NCI-H524 (cell line): ENCODE measurements at regions not wholly inside any gene's neighbourhood (a gene's known extent, or its start where the extent isn't known, plus 50 kb on each side); places are given as distances from the start of the nearest gene placed in this dataset.
"Not testable (repeated sequence)": the region's sequence is repeated elsewhere in the genome, so short reads cannot be mapped to it uniquely, and the experiment has no call there.

Source experiments
- DNase-seq, 2 experiments: peaks; one replicate each; lab custom pipeline; 2025; lab: John Stamatoyannopoulos, UW

DNA sequence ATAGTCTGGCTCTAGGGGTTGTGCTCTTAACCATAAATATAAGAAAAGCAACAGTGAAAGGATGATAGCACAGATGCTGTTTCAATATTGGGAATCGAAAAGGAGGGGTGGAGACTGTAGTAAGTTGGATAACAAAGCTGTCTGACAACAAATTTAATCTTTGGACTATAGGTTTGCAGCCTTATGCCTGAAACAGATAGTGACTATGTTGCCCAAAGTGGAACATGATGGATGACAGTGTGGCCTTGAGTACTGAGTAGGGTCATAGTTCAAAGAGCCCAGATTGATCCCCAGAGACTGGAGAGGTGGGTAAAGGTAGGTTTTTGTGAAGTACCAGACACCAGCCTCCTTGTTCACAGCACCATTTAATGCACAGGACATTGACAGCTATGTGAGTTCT lies 144.0 kb upstream of the PALMD start:
- DNase-seq = no peak

DNA sequence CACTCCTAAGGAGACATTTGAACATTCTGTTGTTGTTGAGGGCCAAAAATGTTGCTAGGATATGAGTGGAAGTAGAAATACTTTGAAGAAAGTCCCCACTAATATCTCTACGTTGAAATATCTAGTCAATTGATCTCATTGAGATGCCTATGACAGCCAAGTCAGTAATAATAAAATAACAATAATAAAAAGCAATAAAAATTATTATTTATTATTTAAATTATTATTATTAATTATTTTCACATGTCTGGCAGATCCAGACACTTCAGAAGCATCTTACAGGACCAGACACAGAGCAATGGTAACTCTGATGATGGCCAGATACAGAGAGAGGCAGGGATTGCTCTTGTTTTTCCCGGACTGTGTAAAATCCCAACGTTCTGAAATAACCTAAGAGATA lies 143.5 kb upstream of the PALMD start:
- DNase-seq = no peak

DNA sequence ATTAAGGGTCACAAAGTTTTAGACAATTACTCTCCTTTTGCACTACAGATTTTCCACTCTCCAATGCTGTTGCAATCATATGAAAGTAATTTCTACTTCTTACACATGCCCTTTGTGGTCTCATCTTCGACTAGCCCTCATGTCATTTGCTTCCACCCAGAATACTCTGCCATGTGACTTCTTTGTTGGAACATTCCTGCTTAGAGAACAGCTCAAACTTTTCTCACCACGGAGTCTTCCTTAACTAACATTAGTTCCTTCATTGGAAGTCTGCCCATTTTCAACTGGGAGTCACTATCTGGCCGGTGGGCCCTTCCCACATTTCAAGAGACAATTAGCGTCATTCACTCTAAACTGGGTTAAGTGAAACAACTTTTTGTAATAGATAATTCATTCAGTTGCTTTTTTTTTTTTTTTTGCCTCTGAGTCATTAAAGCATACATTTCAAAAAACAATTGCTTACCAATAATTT lies 142.6 kb upstream of the PALMD start:
- no peak for DNase-seq

DNA sequence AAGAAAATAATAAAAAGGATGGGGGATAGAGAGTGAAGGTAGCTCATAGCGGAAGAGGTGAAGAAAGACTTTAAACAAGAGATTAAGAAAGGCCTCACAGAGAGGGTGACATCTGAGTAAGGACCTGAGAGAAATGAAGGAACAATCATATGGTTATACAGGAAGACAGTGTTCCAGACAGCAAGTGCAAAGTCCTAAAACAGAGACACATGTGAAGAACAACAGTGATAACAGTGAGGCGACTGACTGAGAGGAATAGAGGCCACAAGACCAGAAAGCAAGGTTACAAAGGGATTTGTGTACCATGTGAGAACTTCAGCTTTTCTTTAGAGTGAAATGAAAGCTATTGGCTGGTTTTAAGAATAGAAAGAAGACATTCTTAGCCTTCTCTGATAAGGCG lies 141.6 kb upstream of the PALMD start:
- no peak for DNase-seq

DNA sequence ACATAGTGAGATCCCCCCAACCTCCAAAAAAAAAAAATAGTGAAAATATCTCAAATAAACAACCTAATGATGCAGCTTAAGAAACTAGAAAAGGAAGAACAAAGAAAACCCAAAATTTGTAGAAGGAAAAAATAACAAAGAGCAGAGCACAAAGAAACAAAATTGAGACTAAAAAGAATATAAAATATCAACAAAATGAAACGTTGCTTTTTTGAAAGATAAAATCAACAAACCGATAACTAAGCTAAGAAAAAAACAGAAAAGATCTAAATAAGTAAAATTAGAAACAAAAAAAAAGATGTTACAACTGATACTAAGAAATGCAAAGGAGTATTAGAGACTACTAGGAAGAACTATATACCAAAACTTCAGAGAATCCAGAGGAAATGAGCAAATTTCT lies 139.3 kb upstream of the PALMD start:
- DNase-seq = no peak

DNA sequence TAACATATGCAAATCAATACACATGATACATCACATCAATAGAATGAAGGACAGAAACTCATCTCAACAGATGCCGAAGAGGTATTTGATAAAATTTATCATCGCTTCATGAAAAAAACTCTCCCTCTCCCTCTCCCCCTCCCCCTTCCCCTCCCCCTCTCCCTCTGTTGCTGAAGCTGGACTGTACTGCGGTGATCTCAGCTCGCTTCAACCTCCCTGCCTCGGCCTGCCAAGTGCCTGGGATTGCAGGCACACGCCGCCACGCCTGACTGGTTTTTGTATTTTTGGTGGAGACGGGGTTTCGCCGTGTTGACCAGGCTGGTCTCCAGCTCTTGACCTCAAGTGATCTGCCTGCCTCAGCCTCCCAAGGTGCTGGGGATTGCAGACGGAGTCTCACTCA lies 138.5 kb upstream of the PALMD start:
- DNase-seq = not testable (repeated sequence)

DNA sequence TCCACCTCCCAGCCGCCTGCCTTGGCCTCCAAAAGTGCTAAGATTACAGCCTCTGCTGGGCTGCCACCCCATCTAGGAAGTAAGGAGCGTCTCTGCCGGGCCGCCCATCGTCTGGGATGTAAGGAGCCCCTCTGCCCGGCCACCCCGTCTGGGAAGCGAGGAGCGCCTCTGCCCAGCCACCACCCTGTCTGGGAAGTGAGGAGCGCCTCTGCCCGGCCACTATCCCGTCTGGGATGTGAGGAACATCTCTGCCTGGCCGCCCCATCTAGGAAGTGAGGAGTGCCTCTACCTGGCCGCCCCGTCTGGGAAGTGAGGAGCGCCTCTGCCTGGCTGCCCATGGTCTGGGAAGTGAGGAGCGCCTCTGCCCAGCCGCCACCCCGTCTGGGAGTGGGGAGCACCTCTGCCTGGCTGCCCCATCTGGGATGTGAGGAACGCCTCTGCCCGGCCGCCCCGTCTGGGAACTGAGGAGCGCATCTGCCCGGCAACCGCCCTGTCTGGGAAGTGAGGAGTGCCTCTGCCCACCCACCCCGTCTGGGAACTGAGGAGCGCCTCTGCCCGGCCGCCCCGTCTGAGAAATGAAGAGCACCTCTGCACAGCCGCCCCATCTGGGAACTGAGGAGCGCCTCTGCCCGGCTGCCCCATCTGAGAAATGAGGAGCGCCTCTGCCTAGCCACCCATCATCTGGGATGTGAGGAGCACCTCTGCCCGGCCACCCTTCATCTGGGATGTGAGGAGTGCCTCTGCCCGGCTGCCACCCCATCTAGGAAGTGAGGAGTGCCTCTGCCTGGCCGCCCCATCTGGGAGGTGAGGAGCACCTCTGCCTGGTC lies 137.8 kb upstream of the PALMD start:
- DNase-seq = no peak

DNA sequence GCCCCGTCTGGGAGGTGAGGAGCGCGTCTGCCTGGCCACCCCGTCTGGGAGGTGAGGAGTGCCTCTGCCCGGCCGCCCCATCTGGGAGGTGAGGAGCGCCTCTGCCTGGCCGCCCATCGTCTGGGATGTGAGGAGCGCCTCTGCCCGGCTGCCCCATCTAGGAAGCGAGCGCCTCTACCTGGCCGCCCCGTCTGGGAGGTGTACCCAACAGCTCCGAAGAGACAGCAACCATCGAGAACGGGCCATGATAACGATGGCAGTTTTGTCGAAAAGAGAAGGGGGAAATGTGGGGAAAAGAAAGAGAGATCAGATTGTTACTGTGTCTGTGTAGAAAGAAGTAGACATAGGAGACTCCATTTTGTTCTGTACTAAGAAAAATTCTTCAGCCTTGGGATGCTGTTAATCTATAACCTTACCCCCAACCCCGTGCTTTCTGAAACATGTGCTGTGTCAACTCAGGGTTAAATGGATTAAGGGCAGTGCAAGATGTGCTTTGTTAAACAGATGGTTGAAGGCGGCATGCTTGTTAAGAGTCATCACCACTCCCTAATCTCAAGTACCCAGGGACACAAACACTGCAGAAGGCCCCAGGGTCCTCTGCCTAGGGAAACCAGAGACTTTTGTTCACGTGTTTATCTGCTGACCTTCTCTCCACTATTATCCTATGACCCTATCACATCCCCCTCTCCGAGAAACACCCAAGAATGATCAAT lies 137.0 kb upstream of the PALMD start:
- DNase-seq = peak; percentile 75 to 87

DNA sequence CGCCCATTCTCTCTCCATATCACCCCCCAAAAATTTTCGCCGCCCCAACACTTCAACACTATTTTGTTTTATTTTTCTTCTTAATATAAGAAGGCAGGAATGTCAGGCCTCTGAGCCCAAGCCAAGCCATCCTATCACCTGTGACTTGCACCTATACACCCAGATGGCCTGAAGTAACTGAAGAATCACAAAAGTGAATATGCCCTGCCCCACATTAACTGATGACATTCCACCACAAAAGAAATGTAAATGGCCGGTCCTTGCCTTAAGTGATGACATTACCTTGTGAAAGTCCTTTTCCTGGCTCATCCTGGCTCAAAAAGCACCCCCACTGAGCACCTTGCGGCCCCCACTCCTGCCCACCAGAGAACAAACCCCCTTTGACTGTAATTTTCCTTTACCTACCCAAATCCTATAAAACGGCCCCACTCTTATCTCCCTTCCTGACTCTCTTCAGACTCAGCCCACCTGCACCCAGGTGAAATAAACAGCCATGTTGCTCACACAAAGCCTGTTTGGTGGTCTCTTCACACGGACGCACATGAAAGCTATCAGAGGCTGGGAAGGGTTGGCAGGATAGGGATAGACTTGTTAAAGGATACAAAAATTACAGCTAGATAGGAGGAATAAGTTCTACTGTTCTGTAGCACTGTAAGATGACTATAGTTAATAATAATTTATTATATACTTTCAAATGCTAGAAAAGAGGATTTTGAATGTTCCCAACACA lies 130.9 kb upstream of the PALMD start:
- DNase-seq = not testable (repeated sequence)

DNA sequence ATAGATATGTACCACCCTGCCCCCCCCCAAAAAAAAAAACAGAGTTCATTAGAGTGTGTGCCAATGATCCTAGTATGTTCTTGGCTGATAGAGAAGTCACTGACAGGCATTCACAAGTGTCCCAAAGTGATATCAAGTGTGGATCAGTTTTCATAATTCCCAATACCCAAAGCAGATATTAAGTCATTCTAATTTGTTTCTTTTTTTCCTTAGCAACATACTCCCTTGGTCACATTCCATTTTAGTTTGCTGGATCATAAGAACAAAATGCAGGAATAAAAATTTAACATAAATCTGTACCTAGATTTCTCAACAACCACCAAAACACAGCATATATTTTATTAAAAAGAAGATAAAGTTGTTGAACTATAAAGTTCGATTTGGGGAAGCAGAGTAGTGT lies 129.8 kb upstream of the PALMD start:
- DNase-seq = peak in 1 of 2 experiments; percentile 20

DNA sequence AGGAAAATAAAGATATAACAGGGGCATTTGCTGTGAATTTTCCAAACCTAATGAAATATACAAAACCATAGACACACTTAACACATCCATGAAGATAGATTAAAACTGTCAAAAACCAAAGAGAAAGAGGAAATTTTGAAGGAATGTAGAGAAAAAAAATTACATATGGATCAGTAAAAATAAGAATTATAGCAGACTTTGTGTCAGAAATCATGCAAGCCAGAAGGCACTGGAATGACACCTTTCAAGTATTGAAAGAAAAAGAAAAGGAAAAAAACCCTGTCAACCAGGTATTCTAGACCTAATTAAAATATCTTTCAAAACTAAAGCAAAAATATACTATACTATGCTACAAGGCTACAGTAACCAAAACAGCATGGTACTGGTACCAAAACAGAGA lies 125.8 kb upstream of the PALMD start:
- DNase-seq = no peak

DNA sequence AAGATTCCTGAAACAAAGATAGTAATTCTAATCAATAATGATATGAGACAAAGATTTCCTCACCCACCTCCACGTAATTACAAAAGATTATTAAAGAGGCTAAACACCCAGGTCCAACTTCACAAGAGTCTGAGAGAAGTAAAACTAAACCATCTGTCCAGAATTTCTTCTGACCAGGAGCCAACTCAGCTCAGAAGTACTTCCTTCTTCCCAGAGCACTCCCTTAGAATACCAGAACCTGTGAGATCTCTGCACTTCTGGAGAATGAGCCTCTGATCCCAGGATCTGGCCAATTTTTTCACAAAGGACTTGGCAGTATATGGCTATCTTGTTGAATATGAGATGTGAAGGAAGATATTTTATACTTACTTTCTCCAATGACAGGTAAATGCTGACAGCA lies 120.6 kb upstream of the PALMD start:
- peak in 1 of 2 experiments; percentile 46 for DNase-seq

DNA sequence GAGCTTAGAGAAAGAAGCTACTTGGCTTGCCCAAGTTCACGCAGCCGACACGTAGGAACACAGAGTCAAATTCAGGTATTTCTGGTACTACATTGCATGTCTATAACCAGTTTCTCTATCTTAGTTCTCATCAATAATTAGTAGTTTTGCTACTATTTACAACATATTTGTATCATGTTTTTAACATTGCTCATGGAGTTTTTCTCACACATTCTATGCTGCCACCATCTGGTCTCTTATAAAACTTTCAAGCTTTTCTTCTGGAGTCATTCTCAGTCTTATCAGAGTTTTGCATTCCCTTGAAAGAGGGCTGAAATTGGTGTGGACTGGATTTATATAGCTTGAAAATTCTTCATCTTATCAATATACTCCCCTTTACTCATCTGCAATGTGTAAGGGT lies 118.8 kb upstream of the PALMD start:
- DNase-seq = peak in 1 of 2 experiments; percentile 69

DNA sequence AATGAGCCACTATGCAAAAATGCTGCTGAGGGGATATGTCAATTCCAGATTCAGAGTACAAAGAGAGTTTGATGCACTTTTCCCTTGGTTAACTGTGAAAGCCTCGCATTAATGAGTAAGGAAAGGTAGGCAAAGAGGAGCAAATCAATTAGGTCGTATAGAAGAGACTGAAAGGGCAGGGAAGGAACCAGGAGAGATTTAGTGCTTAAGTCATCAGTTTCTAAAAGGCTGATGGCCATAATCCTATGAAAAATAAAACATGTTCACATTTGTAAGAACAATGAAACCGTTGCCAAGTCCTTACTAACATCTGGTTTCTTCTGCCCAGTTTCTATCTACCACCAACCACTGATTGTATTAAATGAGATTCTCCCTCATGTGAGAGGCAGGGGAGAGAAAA lies 118.4 kb upstream of the PALMD start:
- no peak for DNase-seq

DNA sequence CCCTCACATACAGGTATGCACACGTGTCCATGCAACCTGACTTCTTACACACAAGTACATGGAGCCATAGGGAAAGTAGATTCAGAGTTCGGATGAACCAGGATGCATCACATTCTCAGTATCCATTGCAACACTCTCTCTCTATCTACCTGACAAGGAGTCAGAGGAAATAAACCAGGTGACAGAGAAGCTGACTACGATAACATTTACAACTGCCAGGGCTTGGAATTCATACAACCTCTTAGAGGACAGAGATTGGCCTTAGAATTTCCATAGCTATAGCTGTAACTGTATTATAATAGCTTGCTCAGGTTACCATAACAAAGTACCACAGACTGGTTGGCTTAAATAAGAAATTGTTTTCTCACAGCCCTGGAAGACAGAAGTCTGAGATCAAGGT lies 116.9 kb upstream of the PALMD start:
- DNase-seq = no peak

DNA sequence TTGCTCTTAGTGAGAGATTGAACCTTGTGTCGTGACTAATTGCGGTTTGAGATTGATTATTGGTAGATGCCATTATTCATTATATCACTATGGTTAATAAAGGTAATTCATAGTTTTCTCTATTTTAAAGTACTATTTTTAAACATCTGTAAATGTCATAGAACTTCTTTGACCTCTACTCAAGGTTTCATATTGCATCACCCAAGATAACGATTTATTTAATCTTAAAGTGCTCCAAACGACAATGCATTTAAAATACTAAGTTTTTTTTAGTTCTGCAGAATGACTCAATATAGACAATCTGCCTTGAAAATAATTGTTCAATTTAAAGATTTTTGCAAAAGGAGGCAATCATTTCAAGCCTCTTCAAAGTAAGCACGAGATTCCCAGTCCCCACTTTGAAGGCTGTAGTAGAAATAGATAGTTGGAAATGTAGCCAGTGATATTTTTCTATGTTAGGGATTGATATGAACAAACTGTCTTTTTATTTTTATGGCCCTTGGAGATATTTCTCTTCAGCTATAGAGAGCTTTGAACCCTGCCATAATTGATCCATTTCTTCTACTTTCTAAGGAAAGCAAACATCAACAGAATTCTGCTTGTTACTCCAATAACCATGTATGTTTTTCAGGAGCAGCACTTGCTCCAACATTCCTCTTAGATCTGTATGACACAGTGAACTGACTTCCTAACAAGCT lies 114.2 kb upstream of the PALMD start:
- no peak for DNase-seq

DNA sequence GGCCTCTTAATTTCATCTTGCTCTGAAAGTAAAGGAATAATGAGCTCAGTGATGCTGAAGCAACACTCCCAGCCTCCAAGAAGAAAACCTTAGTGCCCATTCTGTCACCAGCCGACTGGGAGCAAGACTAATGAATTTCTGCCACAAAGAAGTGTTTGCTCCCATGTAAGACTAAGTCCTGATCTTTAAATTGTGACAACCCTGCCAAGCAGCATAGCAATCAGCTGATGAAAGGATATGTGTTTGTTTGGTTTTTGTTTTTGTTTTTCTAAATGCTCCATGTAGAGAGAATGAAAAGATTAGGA lies 113.7 kb upstream of the PALMD start:
- DNase-seq = no peak

DNA sequence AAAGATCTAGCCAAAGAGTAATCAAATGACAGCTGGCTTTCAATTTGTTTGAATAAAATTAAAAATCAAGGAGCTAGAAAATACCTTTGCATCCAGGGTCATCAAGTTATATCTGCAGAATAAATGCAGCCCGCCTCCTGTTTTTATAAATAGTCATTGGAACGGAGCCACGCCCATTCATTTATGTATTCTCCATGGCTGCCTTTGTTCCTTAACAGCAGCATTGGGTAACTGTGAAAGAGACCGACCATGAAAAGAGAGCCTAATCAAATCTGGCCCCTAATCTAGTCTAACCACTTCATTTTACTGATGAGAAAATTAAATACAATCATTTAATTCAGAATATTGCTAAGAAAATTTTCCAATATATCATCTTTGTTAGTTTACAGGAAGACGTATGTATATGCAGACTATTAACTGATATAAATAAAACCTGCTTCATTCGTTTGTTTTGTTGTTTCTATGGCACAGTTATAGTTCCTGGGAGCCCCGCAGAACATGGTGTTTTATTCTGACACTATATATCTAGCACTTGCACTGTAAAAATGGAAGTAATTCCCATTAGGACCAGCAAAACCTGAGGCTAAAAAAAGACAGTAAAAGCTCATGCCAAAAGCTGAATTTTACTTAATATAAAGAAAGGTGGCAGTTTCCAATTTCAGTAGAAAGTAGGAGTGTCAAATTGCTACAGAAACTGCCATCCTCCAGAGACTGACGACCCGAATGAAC lies 111.8 kb upstream of the PALMD start:
- DNase-seq = no peak

DNA sequence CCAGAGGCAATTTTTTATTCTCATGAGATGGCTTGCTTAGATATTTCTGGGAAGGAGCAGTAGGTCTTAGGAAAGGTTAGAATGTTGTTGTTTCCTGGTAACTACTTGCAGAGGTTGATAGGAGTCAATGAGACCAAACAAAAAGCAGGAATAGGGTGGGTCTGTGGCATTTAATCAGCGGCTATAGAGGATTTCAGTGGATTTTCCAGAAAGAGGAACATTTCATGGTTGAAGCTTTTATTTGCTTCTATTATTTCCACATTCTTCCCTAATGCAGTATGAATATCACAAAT lies 111.3 kb upstream of the PALMD start:
- DNase-seq = no peak

DNA sequence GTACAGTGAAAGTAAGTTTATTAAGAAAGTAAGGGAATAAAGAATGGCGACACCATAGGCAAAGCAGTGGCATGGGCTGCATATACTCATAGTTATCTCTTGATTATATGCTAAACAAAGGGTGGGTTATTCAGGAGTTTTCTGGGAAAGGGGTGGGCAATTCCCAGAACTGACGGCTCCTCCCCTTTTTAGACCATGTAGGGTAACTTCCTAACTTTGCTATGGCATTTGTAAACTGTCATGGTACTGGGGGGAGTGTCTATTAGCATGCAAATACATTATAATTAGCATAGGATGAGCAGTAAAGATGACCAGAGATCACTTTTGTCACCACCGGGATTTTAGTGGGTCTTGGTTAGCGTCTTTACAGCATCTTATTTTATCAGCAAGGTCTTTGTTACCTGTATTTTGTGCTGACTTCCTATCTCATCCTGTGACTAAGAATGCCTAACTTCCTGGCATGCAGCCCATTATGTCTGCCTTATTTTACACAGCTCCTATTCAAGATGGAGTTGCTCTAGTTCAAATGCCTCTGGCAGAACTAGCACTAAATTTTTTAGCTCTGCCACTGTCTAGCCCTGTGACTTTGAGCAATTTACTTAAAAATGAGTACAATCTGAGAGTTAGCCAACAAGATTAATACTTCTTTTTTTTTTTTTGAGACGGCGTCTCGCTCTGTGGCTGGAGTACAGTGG lies 110.3 kb upstream of the PALMD start:
- DNase-seq = no peak

DNA sequence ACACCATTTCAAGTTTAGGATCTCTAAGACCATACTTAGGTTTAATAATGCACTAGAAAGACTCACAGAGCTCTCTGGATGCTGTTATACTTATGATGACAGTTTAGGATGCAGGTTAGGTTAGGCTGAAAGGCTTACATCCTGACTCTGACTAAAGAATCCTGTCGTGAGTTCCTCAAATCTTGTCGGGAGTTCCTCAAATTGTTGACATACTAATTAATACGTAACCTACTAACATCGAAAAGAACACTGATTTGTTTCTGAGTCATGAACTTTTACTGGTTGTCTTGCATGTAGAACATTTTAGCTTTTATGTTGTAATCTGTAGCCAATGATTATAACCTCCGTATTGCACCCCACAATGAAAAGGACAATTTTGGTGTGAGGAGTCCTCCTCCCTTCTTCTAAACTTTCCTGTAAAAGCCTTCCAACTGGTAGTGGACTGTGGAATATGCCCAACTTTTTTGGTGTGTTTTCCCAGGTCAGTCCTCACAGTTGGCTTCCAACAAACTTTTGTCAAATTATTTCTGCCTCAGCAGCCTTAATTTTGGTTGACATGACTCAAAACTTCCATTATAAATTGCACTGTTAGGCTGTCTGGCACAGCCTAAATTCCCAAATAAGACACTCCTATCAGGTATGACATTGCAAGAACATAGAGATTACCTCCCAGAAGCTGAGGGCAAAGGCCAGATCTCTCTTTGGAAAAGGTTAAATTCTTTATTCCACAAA lies 107.9 kb upstream of the PALMD start:
- no peak for DNase-seq
